Activated CD8-positive, alpha-beta memory T cell treated with anti-CD3 and anti-CD28 coated beads for 36 hours (primary cell): ENCODE measurements at regions not wholly inside any gene's neighbourhood (a gene's known extent, or its start where the extent isn't known, plus 50 kb on each side); places are given as distances from the start of the nearest gene placed in this dataset.

ENCODE experiments used
- CTCF ChIA-PET: fragments of 350-600 bp; sonication (Branson Sonifier 250); formaldehyde crosslinking; loops from one replicate; lab custom pipeline; 2021; ENCODE audit warnings: antibody characterized with exemption; lab: Charles Lee
- POLR2A ChIA-PET: fragments of 350-600 bp; sonication (Branson Sonifier 250); formaldehyde crosslinking; loops from one replicate; lab custom pipeline; 2021; ENCODE audit warnings: antibody characterized with exemption; lab: Charles Lee

GRCh38 chr18:25669741-25670140 lies 317.8 kb upstream of the ZNF521 start:
- POLR2A ChIA-PET = no interaction called here
- CTCF ChIA-PET = no interaction called here

DNA sequence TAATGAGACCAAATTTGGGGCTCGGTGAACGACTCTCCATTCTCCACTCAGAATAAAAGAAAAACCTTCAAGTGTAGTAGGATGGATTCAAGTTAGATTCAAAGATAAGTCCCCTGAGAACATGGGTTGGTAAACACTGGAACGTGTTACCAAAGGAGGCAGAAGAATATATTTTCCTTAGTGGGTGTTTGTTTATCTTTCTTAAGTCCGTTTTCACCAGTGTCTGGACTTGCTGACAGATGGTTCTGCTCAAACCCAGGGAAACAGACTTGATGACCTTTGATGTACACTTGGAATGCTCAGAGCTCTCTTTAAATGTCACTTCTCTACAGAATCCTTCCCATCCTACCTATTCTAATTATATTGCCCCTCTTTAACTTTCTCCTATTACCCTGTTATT lies 310.3 kb upstream of the ZNF521 start:
- POLR2A ChIA-PET = no interaction called here
- CTCF ChIA-PET = no interaction called here

- ChIA-PET CTCF (no interaction called here), POLR2A (no interaction called here)
These were observed 309.9 kb upstream of the ZNF521 start for GRCh38 chr18:25661831-25662230.

- ChIA-PET POLR2A (no interaction called here), CTCF (interaction anchor here (1.4 kb wide), 1 partner anchor 9 kb away, joined by 3 read pairs; no protein-coding TSS in a partner anchor)
These were observed 307.6 kb upstream of the ZNF521 start for GRCh38 chr18:25659541-25659940.

DNA sequence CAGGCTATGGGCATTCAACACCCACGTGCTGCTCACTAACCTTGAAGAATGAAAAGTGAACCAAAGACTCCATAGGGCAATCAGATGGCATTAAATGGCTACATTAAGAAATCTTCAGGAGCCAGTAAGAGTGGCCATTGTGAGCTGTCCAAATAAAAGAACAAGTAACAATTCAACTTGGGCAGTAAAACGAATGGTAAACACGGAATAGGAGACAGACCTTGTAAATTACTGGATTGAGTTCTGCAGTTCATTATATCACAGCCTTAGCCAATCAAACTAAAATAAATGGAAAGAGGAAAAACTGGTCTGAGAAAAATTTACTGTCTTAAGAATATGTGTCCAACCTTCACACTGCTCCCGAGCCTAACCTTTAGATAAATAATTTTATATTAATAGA lies 306.5 kb upstream of the ZNF521 start:
- POLR2A ChIA-PET = no interaction called here
- CTCF ChIA-PET = no interaction called here

DNA sequence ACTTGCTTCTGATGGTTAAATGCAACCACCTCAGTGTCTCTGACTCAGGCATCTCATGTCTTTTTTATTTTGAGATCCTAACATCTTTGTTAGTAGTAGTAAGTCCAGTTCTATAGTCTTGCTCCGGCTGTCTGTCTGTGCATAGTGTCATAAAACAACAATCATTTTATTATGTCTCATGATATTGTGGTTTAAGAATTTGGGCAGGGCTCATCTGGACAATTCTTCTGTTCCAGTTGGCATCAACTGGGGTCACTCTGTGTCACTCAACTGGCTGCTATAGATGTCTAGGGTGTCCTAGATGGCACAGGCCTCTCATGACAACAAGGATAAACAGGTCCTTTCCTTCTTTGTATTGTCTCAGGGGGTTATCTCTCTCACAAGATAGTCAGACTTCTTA lies 299.6 kb upstream of the ZNF521 start:
- POLR2A ChIA-PET = no interaction called here
- CTCF ChIA-PET = no interaction called here

- POLR2A ChIA-PET = no interaction called here
These were observed 298.4 kb upstream of the ZNF521 start for GRCh38 chr18:25650201-25650941.

DNA sequence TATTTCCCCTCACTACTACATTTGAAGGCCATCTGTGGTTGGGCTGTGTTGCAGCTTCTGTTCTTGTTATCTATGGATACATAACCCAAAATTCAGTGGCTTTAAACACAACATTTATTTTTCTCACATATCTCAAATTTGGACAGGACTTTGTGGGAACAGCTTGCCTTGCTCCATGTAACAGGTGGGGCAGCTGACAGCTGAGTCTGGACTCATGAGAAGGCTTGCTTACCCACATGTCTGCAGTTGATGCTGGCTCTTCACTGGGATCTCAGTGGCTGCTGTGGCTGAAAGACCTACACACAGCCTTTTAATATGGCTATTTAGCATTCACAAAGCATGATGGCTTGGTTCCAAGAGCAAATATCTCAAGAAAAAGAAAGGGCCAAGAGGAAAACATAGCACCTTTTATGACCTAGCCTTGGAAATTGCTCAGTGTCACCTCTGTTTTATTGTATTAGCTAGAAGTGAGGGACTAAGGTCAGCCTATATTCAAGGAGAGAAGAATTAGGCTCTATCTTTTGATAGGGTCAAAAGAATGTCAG lies 296.8 kb upstream of the ZNF521 start:
- POLR2A ChIA-PET = no interaction called here
- CTCF ChIA-PET = no interaction called here

More at GRCh38 chr18:25650201-25650941, 298.4 kb upstream of the ZNF521 start:
- CTCF ChIA-PET = no interaction called here

DNA sequence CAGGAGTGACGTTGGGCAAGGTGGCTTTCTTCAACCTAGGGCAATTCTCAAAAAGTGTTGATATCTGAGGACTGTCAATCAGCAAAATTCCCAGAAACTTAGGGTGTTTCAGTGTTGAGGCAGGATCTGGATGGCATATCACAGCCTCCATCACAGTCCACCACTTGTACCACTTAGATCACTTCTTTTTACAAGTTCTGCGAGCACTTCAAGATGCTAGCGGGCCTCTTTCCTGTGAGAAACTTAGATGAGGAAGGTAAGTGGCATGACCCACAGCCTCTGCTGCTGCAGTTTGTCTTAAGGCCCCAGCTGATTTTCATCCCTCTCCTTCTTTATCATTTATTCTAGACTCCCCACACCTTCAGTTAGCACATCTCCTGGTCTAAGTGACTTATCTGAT lies 295.4 kb upstream of the ZNF521 start:
- CTCF ChIA-PET = no interaction called here

DNA sequence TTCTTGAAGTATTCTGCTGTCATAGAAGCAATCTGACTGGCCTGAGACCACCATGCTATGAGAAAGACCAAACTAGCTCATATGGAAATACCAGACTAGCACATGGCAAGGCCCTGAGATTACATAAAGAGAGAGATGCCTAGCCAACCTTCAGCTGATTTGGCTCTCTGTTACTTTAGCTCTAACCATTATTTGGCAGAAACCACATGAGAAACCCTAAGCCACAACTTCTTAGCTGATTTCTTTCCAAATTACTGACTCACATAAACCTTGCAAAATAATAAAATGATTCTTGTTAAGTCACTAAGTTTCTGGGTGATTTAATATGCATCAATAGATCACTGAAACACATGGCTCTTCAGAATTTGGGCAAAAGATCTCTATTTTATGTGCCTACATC lies 295.0 kb upstream of the ZNF521 start:
- ChIA-PET CTCF (no interaction called here), POLR2A (no interaction called here)

More for the DNA sequence above, 295.4 kb upstream of the ZNF521 start:
- POLR2A ChIA-PET = no interaction called here

DNA sequence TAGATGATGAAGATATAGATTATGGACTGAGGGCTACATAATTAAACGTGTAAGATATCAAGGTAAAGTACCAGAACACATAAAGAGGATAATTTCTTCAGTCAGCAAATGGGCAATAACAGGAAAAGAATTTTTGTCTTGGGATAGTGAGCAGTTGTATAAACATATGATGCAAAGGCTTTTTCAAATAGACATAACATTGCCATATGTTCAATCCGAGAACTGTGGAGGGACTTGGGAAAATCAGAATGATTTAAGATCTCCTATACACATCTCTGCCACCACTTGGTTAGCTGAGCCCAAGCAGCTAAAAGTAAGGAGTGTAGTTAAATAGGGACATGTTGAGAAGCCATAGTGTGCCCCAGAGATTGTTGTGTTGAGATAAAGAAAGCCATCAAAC lies 287.6 kb upstream of the ZNF521 start:
- CTCF ChIA-PET = no interaction called here
- POLR2A ChIA-PET = no interaction called here

GRCh38 chr18:25633563-25633962 lies 281.6 kb upstream of the ZNF521 start:
- CTCF ChIA-PET = no interaction called here
- POLR2A ChIA-PET = no interaction called here

GRCh38 chr18:25630682-25631081 lies 278.7 kb upstream of the ZNF521 start:
- ChIA-PET POLR2A (no interaction called here), CTCF (no interaction called here)

GRCh38 chr18:25621682-25622081 lies 269.7 kb upstream of the ZNF521 start:
- POLR2A ChIA-PET = no interaction called here
- CTCF ChIA-PET = no interaction called here

DNA sequence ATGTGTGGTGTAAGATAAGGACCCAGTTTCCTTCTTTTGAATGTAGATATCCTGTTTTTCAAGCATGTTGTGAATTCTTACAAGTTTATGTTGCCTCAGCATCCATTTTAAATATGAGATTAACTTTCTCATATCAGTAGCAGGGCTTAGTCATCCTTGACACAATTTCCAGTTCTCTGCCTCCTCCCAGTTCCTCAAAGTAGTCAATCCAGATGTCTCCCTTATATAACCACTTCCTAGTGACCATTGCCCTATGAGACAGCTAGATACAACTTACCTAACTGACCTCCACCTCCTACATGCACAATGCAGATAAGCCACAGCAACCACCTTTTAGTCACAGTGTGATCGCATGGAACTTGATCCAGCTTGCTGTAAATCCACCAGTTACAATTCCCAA lies 269.2 kb upstream of the ZNF521 start:
- ChIA-PET POLR2A (no interaction called here), CTCF (no interaction called here)

DNA sequence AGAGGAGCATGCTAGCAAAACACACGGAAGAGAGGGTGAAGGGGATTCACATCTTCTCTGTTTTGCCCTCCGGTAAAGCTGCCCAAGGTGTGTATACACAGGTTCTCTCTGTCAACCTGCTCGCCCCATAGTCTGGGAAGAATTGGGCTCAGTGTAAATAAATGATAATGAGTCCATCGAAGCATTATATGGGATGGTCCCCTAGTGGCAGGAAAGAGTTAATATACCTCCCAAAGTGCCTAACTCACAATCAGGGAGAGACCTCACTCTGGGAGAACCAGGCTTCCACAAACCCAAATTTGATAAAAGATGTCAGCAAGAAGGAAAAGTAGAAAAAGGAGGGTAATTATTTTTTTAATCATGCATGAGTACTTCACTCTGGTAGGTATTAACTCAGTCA lies 262.2 kb upstream of the ZNF521 start:
- ChIA-PET CTCF (no interaction called here), POLR2A (no interaction called here)

DNA sequence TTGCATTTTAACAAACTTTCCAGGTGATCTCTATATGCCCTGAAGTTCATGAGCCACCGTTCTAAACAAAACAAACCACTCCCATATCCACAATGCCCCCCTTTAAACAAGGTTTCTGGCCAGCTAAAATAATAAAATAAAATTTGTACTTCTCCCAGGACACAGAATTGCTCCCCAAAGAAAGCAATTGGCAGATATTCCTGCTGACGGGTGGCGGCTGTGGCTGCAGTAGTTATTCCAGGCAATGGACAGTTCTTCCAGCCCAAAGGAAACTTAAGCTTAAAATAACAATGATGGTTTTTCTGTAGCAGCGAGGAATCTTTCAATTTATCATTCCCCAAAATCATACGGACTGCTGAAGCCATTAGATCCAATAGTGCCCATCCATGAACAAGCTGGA lies 260.5 kb upstream of the ZNF521 start:
- POLR2A ChIA-PET = no interaction called here

DNA sequence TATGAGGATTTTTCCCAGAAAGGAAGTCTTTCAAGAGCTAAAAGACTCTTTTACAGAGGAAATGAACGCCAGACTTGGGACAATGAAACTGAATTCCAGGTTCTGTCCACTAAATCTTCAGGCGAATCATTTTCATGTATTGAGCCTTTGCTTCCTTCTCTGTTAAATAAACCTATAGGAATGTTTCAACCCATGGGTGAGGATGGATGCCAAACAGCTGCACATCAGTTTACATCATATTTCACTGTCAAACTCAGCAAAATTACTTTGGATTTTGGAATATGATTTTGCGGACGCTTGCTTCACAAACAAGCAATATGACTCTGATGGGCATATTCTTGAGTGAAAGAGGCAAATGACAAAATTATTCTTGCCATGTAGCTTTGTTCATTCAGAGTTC lies 256.1 kb upstream of the ZNF521 start:
- CTCF ChIA-PET = no interaction called here
- POLR2A ChIA-PET = no interaction called here

More for the DNA sequence above, 260.5 kb upstream of the ZNF521 start:
- CTCF ChIA-PET = no interaction called here

GRCh38 chr18:25604894-25605597 lies 253.1 kb upstream of the ZNF521 start:
- ChIA-PET CTCF (no interaction called here), POLR2A (no interaction called here)

DNA sequence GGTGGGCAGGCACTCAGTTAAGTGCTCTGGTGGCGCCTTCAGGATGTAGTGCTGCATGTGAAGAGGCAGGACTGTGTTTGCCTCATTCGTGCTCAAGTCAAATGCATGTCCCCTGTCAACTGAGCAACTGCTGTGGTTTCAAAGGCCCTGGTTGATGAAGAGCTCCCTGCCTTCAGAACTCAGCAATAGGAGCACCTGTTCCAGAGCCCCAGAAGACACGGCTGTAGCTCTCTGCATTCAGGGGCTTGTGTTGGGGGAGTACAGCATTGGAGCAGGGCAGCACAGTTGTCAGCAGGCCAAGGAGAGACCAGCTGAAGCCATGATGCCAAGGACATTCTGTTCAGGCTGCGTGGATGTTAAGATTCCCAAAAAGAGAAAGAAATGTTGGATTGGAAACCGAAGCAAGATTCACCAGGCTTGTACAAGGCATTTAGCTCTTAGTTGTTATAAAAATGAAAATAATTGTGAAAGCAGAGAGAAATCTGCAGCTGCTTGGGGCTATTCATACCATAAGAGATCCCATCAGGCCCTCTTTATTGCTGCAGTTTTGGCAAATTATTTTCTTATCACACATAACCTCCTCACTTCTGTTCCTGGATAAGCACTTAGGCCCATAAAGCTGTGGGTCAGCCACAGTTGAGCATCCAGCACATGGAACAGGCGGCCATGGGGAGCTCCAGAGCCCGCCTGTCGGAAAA lies 252.4 kb upstream of the ZNF521 start:
- POLR2A ChIA-PET = no interaction called here
- CTCF ChIA-PET = no interaction called here
